Renal cortical epithelial cell (primary cell): ENCODE measurements at regions not wholly inside any gene's neighbourhood (a gene's known extent, or its start where the extent isn't known, plus 50 kb on each side); places are given as distances from the start of the nearest gene placed in this dataset.
"Not testable (repeated sequence)": the region's sequence is repeated elsewhere in the genome, so short reads cannot be mapped to it uniquely, and the experiment has no call there.

Experiments used
- DNase-seq: peaks from one replicate; pipeline ENCODE4 v3.0.0-alpha.2; 2011; ENCODE audit warnings: low read depth

DNA sequence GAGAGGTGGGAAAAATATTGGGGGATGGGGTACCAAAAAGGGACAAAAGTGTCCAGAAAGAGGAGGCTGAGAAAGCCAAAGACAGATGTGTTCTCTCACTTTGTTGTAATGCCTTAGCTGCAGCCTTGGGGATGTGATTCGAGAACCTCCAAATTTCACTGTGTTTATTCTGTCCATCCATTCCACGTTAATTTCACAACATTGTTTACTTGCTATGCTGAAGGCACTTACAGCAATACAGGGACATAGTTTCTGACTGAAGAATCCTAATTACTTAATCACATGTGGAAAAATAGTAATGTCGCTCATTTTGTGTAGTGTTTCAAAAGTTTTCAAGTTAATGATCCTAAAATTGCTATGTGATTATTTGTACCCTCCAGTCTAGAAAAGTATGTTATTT lies 146.2 kb upstream of the SLC38A2 start:
- DNase-seq = no peak

DNA sequence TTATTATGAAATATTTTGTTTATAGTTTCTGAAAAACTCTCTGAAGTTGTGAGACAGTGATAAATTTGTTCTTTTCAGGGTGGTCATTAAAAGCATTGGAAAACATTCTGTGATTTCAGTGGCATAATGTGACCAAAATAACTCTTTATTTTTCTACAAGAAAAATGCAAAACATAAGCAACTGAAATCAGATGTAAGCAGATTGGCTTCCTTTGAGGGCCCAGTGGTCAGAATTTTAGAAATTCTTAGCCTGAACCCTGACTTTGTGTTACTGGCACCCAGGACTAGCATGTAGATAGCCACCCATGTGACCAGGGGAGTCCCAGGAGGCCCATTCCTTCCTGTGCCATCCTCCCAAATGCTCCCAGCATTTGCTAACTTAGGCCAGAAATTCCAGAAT lies 145.6 kb upstream of the SLC38A2 start:
- DNase-seq = no peak

DNA sequence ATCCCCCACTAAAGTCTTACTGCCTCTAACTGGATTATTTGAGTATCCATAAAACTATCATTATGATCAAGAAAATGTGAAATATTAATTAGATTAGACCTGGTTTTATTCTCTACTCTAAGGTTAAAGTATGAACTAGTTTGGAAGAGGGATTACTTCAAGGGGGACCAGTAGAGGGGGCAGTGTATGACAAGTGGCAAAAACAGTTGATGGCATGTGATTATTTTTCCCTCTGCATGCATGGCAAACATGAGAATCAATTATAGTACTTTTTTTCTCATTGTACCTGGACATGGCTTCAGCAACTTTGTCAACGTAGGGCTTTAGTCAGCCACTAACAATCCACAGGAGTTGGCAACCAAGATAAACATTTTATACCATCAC lies 145.0 kb upstream of the SLC38A2 start:
- DNase-seq = no peak

DNA sequence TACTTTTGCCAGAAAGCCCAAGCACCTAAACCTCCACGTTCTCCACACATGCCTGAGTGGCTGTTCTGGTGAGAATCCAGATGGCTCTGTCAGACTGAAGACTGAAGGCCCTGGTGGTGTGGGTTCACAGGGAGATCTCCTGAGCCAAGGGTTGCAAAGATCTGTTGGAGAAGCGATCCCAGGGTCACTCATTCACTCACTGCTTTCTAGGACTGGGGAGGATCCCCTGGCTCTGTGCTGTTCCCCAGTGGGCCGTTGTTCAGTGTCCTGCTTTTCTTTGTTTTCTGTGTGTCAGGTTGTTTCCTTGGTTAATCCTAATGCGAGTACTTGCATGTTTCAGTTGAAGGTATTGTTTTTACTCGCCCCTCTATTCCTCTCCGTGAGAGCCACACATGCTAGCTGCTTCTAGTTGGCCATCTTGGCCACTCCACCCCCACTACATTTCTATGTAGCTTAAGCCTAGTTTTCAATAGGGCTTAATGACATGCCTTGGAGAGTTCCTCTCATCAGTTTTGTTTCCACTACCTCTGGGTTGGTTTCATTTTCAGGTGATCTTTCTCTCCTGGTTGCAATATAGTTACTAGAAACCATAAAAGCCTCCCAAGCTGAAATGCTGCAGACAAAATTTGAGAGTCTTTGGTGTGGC lies 144.5 kb upstream of the SLC38A2 start:
- no peak for DNase-seq

DNA sequence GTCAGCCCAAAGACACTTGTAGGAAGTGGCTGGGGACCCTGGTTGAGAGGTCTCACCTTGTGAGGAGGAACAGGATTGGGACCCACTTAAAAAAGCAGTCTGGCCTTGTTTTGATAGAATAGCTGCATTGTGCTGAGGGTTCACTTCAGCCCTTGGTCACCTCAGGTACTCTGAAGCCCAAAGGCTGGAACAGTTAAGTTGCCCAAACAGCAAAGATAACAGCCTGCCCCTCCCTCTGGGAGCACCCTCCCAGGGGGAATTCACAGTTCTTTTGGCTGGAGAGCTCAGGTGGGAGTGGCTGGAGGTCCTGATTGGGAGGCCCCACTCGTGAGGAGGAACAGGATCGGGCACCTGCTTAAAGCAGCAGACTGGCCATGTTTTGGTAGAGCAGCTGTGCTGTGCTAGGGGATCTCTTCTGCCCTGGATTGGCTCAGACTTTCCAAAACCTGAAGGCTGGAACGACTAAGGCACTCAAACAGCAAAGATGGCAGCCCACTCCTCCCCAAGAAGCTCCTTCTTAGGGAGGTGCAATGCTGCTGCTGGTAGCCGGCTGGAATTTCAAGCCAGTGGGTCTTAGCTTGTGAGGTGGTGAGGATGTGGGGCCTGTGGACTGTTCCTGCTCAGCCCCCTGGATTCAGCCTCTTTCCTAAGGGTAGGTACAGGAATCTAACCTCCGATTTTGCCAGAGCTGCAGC lies 143.8 kb upstream of the SLC38A2 start:
- no peak for DNase-seq

DNA sequence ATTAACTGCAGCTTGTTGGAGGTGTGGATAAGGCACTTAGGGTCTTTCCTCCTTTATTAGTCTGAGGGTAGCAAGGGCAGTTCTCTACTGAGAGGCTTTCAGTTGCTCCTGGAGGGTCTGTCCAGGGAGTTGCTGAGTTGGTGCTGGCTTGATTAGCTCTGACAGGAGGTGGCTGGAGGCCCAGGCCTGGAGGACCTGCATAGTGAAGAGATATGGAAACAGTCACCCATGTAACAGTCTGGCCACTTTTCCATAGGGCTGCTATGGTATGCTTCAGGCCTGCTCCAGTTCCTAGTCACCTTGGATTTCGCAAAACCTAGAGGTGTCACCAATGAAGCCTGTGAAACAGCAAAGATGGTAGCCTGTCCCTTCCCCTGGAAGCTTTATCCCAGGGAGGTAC lies 143.3 kb upstream of the SLC38A2 start:
- DNase-seq = no peak

DNA sequence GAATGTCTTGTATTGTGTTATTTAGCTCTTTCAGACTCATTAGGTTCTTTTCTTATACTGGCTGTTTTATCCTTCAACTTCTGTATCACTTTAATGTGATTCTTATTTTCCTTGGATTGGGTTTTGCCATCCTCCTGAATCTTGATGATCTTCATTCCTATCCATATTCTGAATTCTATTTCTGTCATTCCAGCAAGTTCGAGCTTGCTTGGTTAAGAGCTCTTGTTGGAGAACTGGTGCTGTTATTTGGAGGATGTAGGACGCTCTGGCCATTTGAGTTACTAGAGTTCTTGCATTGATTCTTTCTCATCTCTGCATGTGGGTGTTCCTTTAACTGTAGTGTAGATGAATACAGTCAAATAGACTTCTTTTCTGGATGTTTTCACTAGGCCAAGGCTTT lies 142.3 kb upstream of the SLC38A2 start:
- DNase-seq = no peak

DNA sequence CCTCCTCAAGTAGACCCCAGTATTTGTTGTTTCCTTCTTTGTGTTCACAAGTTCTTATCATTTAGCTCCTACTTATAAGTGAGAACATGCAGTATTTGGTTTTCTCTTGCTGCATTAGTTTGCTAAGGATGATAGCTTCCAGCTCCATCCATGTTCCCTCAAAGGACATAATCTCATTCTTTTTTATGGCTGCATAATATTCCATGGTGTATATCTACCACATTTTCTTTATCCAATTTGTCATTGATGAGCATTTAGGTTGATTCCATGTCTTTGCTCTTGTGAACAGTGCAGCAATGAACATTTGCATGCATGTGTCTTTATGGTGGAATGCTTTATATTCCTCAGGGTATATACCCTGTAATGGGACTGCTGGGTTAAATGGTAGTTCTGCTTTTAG lies 137.7 kb upstream of the SLC38A2 start:
- DNase-seq = not testable (repeated sequence)

DNA sequence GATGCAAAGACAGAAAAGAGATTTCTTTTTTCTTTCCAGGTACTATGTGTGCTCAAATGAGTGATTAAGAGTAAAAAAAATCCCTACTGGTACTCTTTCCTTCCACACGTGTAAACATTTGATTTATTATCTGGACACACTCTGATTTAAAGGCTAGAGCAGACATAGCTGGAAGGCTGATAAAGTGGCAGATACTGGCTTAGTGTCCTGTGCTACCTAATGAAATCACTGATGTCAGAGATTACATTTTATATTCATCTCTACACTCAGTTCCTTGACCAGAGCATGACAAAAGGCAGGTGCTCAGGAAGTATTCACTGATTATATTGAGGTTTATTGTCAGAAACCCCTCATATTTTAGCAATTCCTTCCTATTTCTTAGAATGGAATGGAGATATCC lies 136.6 kb upstream of the SLC38A2 start:
- DNase-seq = no peak

DNA sequence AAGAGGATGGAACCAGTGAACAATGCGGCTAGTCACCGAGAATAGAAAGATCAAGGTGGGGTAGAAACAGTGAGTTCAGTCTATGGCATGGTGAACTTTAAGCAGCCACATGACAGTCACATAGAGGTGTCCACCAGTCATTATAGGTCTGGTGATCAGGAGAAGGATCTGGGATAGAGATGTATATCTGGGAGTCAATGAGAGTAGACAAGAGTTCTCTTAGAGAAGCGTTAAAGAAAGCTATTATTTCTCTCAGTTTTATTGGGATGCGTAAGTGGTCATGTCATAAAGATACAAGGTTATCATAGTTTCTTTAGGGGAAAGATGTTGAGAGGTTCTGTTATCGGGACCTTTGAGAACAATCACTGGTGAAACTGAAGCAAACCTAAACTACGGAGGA lies 136.1 kb upstream of the SLC38A2 start:
- no peak for DNase-seq

DNA sequence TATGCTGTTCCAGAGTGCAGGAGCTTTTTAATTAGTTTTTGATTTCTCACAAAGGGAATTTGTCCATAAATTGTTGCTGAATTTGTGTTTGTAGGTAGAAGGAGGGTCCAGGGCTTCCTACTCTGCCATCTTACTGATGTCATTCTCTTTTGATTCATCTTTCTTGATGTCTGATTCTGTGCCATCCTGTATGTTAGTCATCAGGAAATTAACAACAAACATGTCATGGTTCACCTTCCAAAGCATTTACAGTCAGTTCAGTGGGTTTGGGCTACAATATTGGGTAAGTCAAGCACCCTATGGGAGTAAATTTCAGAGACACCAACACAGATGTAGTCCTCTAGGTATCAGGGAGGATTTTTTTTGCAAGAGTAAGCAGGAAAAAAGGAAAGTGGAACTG lies 135.2 kb upstream of the SLC38A2 start:
- DNase-seq = peak; percentile 33

DNA sequence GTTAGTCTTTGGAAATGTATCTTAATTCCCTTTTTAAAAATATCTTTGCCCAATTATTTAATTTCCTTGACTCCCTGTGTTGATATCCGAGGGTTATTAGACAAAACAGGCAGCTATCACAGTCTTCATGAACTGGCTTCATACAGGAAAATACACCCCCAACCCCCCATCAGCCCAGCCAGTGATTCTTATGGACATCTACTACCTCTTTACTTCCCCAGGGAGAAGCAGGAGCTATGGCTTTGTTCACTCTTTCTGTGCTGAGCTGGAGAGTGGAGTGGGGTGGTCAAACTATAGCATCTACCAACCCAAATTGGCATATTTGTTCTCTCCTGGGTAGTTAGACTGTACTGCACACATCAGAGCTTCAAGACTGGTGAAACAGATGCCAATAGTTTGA lies 134.4 kb upstream of the SLC38A2 start:
- DNase-seq = no peak

DNA sequence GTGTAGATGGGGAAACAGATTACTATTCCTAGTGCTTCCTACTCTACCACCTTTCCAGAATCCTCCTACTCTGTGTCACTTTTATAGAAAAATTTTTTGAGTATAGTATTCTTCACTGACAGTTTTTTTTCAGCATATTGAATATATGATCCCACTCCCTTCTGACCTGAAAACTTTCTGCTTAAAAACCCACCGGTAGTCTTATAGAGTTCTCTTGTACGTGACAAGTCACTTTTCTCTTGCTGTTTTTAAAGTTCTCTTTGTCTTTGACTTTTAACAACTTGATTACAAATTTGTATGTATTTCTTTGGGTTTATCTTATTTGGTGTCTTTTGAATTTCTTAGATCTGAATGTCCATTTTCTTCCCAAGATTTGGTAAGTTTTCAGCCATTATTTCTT lies 133.6 kb upstream of the SLC38A2 start:
- DNase-seq = no peak

DNA sequence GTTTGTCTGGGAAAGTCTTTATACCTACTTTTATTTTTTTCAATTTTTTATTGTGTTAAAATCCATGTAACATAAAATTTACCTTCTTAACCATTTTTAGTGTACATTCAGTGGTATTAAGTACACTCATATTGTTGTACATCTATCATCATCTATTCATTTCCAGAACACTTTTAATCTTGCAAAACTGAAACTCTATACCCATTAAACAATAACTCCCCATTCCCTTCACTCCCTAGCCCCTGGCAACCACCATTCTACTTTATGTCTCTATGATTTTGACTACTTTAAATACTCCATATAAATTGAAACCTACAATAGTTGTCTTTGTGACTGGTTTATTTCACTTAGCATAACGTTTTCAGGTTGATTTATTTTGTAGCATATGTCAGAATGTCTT lies 131.9 kb upstream of the SLC38A2 start:
- no peak for DNase-seq

DNA sequence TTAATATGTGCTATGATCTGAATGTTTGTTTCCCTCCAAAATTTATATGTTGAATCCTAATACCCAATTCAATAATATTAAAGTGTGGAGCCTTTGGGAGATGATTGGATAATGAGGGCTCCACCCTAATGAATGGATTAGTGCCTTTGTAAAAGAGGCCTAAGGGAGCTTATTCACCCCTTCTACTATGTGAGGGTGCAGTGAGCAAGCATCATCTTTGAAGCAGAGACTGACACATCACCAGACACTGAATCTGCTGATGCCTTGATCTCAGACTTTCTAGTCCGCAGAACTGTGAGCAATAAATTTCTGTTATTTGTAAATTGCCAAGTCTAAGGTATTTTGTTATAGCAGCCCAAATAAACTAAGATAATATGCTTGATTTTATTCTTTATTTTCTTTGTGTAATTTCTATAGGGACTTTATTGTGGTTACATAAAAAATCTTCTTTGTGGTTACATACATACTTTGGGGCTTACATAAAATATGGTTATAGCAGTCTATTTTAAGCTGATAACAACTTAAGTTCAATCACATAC lies 131.1 kb upstream of the SLC38A2 start:
- DNase-seq = no peak

DNA sequence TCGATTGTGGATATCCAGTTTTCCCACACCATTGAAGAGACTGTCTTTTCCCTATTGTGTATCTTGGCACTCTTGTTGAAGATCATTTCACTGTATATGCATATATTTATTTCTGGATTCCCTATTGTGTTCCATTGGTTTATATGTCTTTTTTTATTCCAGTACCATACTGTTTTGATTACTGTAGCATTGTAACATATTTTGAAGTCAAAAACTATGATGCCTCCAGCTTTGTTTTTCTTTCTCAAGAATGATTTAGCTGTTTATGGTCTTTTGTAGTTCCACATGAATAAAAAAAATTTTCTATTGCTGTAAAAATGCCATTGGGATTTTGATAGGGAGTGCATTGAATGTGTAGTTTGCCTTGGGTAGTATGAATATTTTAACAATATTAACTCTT lies 128.1 kb upstream of the SLC38A2 start:
- DNase-seq = no peak

DNA sequence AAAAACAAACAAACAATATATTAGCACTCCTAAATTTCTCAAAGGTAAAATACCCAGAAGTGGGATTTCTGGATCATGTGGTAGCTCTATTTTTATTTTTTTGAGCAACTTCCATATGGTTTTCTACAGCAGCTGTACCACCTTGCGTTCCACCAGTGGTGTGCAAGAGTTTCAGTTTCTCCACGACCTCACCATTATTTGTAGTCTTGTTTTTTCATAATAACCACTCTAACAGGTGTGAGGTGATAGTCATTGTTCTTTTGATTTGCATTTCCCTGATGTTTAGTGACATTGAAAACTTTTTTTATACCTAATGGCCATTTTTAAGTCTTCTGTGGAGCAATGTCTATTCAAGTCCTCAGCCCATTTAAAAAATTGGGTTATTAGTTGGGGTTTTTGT lies 127.3 kb upstream of the SLC38A2 start:
- no peak for DNase-seq

DNA sequence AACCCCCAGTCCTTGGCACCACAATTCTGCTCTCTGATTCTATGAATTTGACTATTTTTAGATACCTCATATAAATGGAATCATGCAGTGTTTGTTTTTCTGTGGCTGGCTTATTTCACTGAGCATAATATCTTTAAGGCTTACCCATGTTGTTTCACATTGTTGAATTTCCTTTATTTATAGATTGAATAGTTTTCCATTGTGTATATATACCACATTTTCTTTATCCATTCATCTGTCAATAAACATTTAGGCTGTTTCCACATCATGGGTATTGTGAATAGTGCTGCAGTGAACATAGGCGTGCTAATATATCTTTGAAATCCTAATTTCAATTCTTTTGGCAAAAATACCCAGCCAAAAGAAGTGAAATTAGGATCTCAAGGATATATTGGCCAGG lies 126.7 kb upstream of the SLC38A2 start:
- no peak for DNase-seq

DNA sequence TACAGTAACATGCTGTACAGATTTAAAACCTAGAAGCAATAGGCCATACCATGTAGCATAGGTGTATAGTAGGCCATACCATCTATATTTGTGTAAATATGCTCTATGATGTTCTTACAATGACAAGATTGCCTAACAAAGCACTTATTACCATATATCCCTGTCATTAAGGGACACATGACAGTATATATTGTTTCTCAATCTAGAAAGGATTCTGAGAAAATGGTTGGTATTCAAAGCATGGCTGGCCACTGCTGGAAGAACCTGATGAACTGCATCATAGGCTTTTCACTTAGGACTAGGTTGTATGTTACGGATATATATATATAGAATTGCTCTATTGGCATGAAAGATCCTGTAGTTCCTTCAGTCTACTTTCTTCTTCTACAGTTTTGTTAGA lies 125.2 kb upstream of the SLC38A2 start:
- no peak for DNase-seq

DNA sequence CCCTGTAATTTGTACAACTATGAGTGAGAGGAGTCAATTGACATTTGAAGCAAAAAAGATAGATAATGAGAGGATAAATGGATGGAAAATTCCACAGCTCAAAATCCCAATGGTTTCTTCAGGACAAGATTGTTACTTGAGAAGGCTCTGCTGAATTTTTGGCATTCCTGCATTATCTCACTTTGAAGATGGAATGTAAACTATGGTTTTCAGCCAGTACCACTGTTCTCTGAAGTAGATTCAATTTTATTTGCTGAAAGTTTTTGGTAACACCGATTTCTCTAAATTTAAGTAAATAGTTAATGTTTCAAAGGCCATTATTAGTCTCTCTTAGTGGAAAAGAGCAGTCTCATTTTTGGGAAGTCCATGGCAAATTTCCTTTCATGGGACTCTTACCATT lies 121.9 kb upstream of the SLC38A2 start:
- peak; percentile 49 for DNase-seq

DNA sequence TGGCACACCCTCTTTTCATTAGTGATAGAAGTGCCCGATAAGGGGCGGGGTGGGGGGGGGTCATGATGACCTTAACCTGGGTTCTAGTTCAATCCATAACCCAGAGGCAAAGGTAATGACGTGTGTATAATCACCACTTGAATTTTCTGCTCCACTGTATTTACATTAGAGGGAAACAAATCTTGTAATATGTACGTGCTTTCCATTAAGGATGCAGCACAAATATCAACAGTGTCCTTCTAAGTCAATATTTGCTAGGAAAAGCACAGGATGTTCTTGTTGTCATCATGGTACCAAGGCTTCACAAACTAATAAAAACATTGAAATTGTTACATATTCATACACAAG lies 121.2 kb upstream of the SLC38A2 start:
- DNase-seq = no peak

DNA sequence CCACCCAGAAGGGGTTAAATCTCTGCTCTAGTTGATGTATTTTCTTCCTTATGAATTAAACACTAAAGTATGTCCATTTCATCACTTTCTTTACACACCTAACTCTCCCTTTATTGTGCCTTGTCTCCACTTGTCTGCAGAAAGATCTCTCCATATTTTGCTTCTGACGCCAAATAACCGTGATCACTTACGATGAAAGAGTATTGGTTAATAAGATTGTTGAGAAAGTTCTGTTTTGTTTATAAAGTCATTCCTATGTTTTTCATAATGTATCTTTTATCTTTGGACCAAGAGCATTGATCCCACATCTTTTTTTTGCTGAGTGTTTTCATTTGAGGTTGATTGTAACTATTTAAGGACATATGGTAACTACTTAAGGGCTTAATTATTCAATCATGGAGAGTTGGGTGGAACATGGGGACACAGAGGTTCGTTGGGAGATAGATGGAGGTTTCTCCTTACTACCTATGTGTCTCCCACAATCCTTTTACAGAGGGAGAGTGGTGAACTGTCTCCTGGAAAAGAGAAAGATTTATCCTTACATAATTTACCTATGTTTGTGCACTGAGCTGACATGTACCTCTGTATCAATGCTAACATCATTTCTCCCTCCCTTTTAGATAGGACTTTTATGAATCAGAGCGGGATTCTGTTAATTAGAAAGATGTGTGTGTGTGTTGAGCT lies 120.7 kb upstream of the SLC38A2 start:
- no peak for DNase-seq

DNA sequence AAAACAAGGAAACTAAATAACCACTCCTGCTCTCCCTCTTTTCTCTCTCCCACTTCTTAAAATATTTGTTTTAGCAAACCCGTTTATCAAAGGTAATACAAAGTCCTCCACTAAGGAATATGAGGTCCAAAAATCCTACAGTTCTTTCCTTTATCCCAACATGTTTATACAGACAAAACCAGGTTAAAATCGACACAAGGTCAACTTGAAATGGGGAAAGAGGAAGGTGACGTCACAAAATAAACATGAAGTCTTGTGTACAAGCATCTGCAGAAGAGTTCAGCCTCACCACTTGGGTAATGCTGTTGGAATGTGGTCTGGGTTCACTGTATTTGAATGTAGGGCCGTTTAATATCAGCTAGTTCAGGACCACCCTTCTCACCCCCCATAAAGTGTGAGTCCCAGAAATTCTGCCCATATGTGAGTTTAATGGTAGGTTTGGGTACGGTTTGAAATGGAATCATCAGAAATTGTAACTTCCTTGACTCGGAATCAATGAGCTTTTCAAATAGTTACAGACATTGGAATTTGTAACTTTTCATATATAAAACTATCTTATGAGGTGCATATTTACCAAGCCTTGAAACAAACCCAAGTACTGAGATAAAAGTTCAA lies 120.0 kb upstream of the SLC38A2 start:
- peak; percentile 87 for DNase-seq
